ENCODE measurements at regions not wholly inside any gene's neighbourhood (a gene's known extent, or its start where the extent isn't known, plus 50 kb on each side); places are given as distances from the start of the nearest gene placed in this dataset.
A peak's percentile ranks its signal among the peaks of the same experiment; 100 is the strongest.

DNA sequence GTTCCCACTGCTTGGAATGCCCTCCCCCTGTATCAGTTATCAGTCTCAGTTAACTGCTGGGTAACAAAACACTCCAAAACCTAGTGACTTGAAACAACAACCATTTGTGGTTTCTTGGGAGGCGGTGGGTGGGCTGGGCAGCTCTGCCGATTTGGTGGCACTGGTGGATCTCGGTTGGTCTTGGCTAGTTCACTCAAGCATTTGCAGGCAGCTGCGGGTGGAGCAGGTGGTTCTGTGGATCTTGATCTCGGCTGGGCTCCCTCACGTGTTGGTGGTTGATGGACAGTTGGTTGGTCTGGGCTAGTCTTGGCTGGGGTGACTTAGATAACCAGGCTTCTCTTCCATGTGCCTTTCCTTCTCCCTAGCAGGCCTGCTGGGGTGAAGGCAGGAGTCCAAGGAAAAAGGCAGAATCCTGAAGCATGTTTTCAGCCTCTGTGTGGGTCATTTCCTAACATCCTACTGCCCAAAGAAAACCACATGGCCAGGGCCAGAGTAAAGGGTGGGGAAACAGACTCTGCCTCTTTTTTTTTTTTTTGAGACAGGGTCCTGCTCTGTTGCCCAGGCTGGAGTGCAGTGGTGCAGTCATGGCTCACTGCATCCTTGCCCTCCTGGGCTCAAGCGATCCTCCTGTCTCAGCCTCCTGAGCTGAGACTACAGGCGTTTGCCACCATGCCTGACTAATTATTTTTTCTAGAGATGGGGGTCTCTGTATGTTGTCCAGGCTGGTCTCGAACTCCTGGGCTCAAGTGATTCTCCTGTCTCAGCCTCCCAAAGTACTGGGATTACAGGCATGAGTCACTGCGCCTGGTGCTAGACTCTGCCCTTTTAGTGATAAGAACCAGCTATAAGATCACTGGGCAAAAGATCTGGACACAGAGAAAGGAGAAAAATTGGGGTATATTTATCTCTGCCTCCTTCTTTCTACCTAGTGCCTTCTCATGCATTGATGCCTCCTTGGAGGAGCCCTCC, 183.7 kb downstream of the RGS3 start:
- no peak for DNase-seq (ENCODE audit: low read depth)
- TF ChIP-seq, protein P1, sequence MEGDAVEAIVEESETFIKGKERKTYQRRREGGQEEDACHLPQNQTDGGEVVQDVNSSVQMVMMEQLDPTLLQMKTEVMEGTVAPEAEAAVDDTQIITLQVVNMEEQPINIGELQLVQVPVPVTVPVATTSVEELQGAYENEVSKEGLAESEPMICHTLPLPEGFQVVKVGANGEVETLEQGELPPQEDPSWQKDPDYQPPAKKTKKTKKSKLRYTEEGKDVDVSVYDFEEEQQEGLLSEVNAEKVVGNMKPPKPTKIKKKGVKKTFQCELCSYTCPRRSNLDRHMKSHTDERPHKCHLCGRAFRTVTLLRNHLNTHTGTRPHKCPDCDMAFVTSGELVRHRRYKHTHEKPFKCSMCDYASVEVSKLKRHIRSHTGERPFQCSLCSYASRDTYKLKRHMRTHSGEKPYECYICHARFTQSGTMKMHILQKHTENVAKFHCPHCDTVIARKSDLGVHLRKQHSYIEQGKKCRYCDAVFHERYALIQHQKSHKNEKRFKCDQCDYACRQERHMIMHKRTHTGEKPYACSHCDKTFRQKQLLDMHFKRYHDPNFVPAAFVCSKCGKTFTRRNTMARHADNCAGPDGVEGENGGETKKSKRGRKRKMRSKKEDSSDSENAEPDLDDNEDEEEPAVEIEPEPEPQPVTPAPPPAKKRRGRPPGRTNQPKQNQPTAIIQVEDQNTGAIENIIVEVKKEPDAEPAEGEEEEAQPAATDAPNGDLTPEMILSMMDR (conservative IDR thresholded peaks at IDR 0.05; ENCODE audit: control insufficient read depth, insufficient read depth, low read depth, low read length) = no peak
- H3K4me3 ChIP-seq (ENCODE audit: control insufficient read depth, low read depth, low read length) = no peak overlapping the region

DNA sequence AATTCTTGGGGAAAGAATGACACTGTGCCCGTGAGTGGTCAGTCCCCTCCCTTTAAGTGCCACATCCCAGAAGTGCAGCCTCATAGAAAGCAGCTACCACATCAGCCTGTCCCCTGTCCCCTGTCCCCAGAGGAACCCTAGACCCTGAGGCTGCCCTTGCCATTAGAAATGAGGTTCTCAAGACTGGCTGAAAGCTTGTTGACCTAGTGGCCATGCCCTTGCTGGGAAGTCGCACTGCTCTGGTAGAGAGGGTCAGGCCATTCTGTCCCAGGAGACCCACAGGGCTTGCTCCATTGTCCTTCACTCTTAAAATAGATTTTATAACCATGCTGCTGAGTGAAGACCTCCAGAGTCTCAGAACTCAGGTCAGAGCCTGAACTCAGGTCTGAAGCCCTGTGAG, 184.5 kb downstream of the RGS3 start:
- TF ChIP-seq, protein P1 (conservative IDR thresholded peaks at IDR 0.05; ENCODE audit: control insufficient read depth, insufficient read depth, low read depth, low read length) = no peak
- no peak for DNase-seq (ENCODE audit: low read depth)
- H3K4me3 ChIP-seq (ENCODE audit: control insufficient read depth, low read depth, low read length) = no peak overlapping the region

DNA sequence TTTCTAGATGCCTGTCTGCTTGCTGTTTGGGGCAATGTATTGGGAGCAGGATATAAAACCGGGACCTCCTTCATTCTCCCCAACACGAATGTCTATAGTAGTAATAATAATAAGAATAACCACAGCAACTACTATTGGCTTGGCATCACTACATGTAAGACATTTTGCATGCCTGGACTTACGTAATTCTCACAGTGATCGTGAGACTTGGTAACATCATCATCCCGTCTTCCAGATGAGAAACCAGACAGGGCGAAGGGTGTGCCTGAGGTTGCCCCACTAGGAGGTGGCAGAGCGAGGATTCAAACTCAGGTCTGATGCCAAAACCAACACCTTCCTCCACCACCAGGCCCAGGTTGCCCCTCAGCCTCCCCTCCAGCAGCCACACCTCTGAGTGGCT, 185.1 kb downstream of the RGS3 start:
- H3K4me3 ChIP-seq (ENCODE audit: control insufficient read depth, low read depth, low read length) = no peak overlapping the region
- DNase-seq (ENCODE audit: low read depth) = no peak
- TF ChIP-seq, protein P1 (conservative IDR thresholded peaks at IDR 0.05; ENCODE audit: control insufficient read depth, insufficient read depth, low read depth, low read length) = no peak

DNA sequence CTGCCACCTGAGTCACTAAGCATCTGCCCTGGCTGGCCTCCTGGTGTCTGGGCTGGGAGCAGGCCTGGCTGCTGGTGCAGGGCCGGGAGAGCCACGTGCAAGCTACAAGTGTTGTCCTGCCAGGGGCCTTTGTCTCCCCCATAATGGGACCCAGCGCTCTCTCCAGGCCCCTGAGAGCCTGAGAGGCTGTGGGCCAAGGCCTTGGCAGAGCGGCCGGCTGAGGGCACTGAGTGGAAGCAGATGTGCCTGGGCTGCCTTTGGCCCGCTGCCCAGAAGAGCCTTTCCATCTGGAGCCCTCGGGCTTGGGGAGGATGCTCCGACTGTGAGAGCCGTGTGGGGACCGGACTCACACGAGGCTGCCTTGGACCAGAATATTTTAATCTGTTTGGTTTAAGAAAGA, 185.5 kb downstream of the RGS3 start:
- H3K4me3 ChIP-seq (ENCODE audit: control insufficient read depth, low read depth, low read length) = no peak overlapping the region
- DNase-seq (ENCODE audit: low read depth) = peak; percentile 55
- TF ChIP-seq, protein P1 (conservative IDR thresholded peaks at IDR 0.05; ENCODE audit: control insufficient read depth, insufficient read depth, low read depth, low read length) = no peak

DNA sequence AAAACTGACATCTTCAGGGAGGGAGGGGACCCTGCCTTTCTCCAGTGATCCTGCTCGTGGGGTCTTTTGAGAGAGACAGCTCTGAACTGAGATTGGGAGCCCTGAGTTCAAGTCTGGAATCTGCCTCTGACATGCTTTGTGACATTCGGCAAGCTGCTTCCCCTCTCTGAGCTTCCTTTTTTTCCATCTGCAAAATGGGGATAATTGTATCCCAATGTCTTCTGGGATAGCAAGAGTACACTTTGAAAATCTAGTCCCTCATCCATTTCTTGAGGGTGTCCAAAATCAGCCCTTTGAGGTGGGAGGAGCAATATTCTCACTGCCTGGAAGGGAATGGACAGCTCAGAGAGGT, 186.3 kb downstream of the RGS3 start:
- TF ChIP-seq, protein P1 (conservative IDR thresholded peaks at IDR 0.05; ENCODE audit: control insufficient read depth, insufficient read depth, low read depth, low read length) = no peak
- no peak overlapping the region for H3K4me3 ChIP-seq (ENCODE audit: control insufficient read depth, low read depth, low read length)
- DNase-seq (ENCODE audit: low read depth) = no peak

DNA sequence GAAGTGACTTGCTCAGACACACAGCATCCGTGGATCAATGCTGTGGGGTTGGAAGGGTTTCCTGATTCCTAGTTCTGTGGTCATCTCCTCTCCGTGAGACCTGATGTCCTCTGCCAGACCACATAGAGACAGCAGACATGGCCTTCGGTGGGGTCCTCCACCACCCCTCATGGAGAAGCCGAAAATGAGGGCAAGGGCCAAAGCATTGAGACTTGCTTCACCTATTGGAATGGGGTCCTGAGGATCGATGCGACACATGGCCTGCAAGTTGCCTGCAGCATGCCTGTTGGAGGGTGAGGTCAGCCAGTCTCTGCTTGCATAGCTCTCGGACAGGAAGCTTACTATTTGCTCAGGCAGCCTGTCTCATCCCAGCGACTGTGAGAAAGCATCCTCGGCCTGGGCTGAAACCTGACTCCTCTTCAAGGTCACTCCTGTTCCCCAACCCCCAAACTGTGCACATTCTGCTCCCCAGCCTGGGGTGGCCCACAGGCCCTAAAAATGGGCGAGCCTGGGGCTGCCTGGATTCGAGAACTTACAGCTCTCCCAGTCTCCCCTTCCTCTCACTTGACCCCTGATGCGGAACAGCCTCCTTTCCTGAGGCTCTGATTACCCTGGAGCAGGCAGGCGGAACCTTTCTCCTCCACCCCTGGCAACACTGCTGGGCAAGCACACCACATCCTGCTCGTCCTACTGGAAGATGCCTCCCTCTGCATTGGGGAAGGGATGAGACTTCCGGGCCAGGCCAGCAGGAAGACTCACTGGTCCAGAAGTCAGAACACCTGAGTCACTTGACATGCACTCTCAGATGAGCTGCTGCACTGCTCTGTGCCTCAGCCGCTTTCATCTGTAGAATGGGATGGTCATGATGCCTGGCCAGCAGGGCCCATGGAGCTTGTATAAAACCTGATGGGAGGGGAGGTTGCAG, 186.9 kb downstream of the RGS3 start:
- DNase-seq (ENCODE audit: low read depth) = peak; percentile 54
- H3K4me3 ChIP-seq (ENCODE audit: control insufficient read depth, low read depth, low read length) = no peak overlapping the region
- TF ChIP-seq, protein P1 (conservative IDR thresholded peaks at IDR 0.05; ENCODE audit: control insufficient read depth, insufficient read depth, low read depth, low read length) = no peak
